ENCODE measurements at regions not wholly inside any gene's neighbourhood (a gene's known extent, or its start where the extent isn't known, plus 50 kb on each side); places are given as distances from the start of the nearest gene placed in this dataset.
A peak's percentile ranks its signal among the peaks of the same experiment; 100 is the strongest.

DNA sequence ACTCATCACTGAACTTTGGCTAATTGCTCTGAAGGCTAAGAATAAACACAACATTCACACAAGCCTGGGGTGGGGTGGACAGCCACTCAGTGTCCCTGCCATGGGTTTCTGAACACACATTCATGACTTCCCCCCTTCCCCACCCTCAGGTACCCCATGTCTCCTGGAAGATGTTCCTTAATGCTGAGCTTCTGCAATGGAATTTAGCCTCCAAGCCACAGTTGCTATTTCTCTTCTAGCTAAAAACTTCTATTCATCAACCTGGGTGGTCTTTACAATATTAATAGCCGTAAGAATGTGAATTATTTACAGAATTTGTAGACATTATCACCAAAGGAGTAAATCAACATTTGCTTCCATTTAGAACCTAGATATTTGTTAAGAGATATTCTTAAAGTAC, 175.1 kb downstream of the ACKR3 start:
- DNase-seq (ENCODE audit: low read depth), result no peak

DNA sequence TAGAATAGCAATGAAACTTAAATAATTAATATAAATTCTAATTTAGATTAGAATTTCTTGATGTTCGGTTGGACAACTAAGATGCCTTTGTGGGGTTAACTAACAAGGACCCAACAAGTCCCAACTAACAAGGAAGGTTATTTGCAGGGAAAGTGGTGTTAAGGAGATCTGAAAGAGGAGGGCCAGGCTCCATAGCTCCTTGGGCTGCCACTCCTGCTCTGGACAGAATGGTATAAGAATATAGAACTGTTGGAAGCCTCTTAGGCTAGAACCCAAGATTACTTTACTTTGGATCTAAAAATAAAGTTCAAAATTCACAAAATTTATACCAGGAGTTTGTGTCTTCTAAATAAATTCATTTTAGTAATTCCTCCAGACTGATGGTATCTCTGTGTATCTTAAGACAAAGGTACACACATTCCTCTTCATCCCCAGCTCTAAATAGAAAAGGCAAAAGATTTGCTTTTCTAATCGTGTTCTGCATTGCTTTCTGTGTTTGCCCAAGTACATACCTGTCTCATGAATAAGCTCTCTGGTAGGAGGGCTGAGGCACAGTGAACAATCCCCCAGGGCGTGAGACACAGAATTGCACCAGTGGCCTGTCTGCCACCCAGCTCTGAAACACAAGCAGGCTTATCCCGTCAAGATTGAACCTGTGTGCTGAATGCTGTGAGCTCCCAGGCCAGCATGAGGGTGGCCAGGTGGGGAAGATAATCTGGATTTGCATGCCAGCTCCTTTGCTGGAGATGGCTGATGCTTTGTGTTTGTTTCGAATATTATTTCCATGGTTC, 176.0 kb downstream of the ACKR3 start:
- peak; percentile 90 for DNase-seq (ENCODE audit: low read depth)

DNA sequence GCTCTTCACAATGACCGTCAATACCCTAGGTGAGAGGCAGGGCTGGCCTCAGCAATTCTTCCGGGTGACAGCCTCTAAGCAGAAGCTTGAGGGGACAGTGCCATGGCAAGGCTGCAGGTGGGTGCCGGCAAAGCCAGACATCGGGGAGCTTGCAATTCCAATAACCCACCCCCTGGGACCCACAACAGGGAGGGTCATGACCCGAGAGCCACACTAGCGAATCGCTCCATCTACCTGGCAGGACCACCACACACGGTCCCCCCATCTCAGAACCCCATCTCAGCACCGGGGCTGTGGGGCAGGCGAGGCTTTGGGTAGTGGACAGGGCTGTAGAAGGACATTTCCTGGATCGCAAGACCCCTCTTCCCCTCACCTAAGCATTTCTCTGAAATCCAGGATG, 177.2 kb downstream of the ACKR3 start:
- DNase-seq (ENCODE audit: low read depth), result no peak

DNA sequence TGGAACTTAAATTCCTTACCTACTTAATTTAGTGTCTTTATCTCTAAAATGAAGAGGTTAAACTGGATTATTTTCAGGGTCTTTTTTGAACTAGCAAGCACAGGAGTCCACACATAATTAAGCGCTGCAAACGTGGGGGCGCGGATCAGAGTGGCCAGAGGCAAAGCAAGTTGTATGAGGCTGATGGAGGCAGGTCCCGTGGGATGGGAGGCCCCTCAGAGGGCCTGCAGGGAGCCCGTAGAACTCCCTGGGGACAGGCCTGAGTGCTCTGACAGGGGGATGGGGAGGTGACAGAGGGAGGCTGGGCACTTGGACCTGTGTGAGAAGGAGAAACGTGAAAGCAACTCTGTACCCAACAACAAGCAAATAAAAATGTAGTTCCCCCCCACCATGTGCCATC, 177.8 kb downstream of the ACKR3 start:
- no peak for DNase-seq (ENCODE audit: low read depth)

DNA sequence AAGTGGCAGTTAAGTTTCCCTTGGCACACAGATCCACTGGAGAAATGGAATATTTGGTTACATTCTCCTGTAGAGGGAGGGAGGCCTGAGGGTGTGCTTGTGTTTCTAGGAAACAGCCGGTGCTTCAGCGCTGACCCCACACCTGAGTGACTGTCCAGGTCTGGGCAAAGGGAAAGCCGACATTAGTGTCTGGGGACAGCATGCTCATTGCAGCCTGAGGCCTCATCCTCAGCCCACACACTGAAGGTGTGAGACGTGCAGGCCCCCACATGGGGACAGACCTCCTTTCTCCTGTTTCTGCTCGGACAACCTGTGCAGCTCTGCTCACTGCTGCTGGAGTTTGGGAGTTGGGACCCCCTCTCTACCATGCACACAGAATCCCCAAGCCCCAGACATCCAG, 178.3 kb downstream of the ACKR3 start:
- no peak for DNase-seq (ENCODE audit: low read depth)

DNA sequence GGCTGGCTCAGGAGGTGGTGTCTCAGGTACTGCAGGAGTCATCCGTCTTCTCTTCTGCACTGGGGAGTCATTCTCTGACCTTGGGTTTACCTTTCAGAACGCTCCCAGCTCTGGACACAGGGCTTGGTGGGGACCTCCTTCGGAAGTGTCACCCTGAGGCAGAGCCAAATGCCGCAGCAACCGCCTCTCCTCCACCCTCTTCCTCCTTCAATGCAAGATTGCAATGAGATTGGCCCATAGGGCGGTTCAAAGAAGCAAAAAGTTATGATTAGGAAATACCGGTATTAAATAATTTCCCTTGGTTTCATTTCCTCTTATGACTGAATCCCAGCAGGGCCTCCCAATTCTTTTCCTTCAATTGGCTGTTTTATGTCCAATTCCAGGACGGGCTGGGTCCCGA, 178.8 kb downstream of the ACKR3 start:
- DNase-seq (ENCODE audit: low read depth), result no peak

DNA sequence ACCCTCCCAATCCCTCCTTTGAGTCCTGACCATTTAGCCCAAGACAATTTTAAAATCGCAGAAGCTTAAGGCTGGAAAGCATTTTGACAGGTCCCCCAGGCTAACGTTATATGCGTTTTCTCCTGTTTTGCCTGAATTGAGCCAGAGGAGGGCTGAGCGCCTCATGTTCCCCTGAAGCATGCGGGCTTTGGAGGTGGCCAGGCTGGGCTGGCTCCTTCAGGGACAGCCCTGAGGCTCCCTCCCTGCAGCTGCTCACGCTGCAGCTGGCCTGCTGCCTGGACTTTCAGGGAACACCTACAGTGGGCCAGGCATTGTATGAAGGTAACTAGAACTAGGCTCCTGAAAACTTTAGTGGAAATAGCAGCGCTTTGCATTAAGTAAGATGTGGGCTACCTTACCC, 179.2 kb downstream of the ACKR3 start:
- DNase-seq (ENCODE audit: low read depth), result peak; percentile 54

DNA sequence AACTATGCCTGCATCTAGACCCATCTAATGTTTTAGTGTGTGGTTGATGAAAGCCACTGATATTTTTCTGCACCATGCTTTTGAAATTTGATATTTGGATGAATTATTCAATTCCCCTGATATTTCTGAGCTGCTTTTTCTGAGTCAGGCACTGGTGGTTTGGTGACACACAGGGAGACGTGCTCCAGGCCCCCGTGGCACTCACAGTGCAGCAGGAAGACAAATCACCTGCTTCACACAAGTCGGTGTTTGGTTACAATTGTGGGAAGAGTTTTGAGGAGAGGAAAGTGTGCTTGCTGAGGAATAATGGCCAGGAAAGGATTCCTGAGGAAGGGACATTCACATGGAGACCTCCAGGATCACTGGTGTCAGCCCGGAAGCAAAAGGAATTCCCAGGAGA, 179.7 kb downstream of the ACKR3 start:
- peak; percentile 89 for DNase-seq (ENCODE audit: low read depth)

DNA sequence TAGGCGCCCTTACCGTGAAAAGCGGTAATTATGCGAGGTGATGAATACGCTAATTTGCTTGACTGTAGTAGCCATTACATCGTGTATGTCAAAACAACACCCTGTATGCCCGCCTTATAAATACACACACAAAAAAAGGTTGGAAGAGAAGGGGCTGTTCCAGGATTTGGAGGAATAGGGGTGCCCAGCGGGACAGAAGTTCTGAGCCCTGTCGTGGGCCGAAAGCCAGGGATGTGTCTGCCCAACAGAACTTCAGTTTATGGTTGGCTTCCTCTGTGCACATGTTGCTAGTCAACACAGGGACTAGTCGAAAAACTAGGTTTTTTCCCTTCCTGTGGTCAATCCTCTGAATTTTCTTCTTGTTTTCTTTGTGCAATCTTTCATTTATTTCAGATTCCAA, 182.5 kb downstream of the ACKR3 start:
- no peak for DNase-seq (ENCODE audit: low read depth)

DNA sequence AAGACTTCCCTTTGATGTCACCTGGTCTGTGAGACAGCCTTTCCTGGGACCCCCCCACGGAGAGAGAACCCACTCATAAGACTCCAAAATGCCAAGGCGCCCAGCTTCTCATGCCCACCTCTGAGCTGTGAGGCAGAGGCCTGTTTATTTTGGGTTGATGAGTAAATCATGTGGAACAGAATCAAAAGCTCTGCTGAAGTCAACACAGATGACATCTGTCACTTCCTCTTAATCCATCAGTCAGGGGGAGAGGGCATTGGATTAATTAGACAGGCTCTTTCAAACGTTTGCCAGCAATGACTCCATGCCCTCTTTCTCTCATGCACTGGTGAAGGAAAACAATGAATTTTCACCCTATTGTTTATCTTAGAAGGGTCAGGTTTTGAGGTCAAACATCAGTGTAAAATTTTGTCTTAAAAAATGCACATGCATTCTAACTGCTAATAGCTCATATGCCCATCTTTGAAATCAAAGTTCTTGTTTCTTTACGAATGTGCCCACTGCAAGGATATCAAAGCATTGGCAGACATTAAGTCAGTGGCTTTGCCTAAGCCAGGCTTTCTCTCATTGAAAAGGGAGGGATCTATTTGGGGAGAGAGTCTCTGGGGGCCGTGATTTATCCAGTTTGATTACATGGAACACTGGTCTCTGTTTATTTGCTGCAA, 184.1 kb downstream of the ACKR3 start:
- DNase-seq (ENCODE audit: low read depth), result peak; percentile 41

DNA sequence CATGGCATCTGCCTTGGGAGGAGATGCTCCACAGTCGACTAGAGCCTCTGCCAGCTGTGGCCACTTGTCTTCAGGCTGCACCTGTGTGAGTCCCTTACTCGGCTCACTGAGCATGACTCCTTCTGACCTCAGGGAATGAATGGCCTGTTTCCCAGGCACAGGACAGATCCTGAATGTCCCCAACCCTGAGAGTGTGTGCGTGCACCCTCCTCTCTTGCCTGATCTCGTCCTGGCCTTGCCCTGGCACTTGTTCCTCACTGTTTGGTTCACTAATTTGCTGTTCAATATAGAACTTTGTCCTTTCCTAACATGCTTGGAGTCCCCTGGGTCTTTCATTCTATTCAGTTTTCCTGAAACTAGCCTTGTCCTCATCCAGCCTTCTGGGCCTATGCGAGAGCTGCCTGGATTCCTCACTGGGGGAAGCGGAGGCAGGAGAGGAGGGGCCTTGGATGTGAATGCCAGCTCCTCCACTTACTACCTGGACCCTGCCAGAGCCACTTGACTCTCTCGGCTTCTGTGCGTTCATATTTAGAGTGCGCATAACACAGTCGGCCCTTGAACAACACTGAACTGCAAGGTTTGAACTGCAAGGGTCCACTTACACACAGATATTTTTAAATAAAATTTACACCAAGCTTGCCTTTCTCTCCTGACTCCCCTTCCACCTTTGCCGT, 184.8 kb downstream of the ACKR3 start:
- DNase-seq (ENCODE audit: low read depth), result no peak

DNA sequence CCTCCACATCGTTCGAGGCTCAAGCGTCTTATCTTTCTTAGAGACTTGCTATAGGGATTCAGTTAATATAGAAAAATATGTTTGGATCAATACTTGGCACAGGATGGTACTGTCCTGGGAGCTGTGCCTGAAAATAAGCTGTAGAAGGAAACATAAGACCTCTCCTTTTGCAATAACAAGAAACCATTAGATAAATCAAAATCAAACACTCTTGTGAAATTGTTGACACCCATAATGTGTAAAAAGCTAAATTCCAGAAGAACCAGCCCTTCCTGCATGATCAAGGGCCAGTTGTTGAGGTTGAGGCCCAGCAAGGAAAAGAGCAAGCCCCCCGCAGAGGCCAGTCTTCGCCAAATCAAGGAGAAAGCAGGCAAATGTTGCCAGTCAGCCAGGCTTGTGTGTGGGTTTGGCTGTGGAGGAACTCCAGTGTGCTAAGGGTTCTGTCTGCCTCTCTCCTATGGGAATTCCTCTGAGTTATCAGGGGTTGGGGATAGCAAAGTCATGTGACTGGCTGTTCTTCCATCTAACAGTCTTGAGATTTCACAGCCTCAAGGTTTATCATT, 185.7 kb downstream of the ACKR3 start:
- no peak for DNase-seq (ENCODE audit: low read depth)

DNA sequence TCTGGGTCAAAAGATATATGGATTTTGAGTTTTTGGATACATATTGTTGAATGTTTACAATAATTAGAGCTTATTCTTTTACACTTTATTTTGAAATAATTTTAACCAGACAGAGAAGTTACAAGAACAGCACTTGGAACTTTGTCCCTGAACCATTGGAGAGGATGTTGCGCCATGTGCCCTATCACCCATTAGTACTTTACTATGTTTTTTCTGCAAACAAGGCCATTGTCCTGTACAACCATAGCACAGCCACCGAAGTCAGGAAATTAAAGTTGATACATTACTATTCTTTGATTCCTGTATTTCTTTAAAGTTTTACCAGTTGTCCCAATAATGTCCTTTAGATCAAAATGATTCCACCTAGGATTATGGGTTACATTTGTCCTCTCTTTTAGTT, 188.8 kb downstream of the ACKR3 start:
- DNase-seq (ENCODE audit: low read depth), result no peak

DNA sequence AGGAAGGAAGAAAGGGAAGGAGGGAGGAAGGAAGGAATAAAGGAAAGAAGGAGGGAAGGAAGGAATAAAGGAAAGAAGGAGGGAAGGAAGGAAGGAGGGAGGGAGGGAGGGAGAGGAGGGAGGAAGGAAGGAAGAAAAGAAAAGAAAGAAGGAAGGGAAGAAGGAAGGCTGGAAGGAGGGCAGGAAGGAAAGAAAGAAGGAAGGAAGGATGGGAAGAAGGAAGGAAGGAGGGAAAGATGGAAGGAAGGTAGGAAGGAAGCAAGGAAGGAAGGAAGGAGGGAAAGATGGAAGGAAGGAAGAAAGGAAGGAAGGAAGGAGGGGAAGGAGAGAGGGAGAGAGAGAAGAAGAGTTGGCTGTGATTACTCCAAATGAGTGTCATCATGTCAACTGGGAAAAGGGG, 190.6 kb downstream of the ACKR3 start:
- DNase-seq (ENCODE audit: low read depth), result no peak

DNA sequence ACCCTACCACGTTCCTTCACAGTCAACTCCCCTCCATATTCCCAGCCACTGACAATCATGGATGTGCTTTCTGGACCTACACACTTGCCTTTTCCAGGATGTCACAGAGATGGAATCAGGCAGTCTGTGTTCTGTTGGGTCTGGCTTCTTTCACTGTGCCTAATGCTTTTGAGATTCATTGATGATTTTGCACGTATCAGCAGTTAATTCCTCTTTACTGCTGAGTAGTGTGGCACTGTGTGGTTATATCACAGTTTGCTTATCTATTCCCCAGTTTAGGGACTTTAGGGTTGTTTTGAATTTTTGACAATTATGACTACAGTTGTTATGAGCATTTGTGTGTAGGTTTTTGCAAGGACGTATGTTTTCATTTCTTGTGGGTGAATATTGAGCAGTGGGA, 191.7 kb downstream of the ACKR3 start:
- no peak for DNase-seq (ENCODE audit: low read depth)

DNA sequence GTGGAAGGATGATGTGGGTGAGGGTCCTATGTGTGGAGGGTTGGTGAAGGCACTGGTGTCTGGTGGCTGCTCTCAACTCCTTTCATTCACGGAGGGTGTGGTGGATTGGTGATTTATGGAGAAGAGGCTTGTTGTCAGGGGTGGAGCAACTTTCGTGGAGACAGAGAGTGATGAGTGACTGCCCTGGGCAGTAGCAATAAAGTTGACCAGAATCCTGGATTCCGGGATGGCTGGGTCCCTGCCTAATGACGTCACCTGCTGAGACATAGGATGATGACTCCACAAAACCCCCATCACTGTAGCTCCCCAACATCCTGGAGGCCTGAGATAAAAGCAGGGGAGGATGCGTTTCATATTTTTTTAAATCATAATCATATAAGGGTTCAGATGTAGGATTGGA, 193.0 kb downstream of the ACKR3 start:
- peak; percentile 23 for DNase-seq (ENCODE audit: low read depth)

DNA sequence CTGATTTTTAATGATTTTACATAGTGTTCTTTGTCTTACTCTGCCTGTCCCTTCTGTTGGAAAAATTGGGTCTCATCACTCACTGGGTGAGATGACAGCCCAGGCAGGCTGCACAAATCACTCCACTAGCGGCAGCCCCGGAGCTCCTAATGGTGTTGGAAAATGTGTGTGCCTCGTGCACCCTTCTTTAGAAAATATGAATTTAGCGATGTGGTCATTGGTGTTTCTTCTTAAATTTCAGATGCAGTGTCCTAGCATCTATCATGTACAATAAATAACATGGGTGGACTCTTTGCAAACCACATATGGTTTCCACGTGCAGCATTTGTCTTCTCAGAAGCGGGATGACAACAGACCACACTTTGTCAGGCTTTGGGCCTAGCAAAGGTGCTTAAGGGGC, 194.2 kb downstream of the ACKR3 start:
- no peak for DNase-seq (ENCODE audit: low read depth)

DNA sequence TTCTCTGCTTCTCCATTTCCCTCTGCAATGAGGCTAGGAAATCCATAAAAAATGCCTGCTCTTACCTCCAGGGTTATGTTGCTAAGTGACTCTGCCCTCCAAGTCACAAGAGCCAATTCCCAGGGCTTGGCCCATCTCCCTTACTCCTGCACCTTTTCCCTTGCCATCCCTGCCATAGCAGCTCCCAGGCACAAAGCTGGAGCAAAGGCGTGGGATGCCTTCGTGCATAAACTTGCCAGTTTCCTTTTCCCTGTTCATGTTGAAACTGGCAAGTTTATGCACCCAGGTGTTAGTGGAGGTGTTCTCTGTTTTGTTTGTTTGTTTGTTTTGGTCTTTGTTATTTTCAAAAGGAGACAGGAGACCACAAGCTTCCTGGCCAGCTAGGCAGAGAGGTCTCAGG, 195.1 kb downstream of the ACKR3 start:
- DNase-seq (ENCODE audit: low read depth), result no peak

DNA sequence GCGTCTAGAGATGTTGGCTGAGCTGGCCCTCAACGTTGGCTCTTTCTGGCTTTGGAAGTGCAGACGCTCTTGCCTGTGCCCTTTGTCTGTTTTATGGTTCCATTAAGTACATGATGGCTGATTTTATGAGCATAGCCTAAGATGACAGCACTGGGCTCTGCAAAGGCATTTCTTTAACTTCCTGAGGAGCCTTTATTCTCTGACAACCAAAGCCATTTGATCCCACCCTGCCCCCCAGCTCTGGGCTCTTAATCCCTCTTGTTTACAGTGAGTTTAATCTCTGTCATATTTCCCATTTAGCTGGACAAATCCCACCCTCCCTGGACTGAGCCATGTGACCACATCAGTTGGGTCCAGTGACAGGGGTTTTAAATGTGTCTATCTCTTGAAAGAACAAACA, 195.9 kb downstream of the ACKR3 start:
- no peak for DNase-seq (ENCODE audit: low read depth)

DNA sequence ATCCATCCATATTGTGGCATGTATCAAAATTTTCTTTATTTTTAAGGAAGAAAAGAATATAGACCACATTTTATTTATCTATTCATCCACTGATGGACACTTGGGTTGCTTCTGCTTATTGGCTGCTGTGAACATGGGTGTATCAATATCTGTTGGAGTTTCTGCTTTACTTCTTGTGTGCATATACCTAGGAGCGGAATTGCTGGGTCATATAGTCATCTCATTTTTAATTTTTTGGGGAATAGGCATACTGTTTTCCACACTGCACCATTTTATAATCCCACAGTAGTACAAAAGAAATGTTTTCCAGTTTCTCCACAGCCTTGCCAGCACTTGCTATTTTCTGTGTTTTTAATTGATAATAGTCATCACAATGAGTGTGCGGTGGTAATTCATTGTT, 197.2 kb downstream of the ACKR3 start:
- no peak for DNase-seq (ENCODE audit: low read depth)

DNA sequence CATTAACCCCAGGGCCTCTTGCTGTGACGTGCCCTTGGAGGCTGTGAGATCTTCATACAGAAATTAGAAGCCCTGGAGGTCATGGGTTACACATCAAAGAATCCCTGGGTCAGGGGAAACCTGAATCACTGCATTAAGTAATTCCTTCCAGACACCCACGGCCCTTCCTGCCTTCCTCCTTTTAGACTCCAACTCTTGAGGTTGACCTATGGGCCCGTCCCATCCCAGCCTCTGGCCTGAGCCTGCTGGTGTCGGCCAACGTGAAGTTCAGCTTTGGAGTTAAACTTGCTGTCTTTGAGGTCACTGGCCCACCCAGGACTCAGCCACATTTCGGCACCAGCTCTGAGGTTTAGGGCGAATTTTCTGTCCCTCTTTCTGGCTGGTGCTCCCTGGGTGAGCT, 198.3 kb downstream of the ACKR3 start:
- no peak for DNase-seq (ENCODE audit: low read depth)

DNA sequence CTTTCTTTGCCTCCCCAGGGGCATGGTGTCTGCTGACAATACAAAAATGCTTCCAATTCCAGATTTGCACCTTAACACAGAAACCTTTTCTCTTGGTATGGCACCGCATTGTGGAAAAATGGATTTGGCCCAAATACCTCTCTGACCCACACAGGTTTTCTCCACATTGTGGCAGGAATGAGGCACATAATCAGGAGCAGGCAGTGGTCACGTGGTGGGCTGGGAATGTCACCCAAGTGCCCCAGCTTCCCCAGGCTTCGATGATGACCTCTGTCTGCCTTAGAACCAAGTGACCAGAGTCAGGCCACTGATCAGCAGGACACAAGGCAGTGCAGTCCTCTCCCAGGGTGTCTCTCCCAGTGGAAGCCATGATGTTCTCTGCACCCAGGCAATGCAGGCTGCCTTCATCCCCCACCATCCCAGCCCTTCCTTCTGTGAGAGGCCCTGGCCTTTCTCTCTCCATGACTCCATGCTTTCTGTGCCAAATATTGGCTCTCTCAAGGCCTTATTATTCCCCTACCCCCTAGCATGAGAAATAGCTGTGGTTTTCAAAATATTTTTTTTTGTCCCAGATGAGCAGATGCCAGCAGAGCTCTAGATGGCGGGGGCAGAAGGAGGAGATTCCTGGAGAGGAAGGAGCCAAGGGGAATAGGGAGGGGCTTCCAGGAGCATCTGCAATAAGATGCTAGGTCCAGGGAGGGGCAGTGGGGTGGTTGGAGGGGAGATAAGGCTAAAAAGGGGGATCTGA, 198.9 kb downstream of the ACKR3 start:
- peak; percentile 83 for DNase-seq (ENCODE audit: low read depth)
